HG03064 (cell line): ENCODE measurements at regions not wholly inside any gene's neighbourhood (a gene's known extent, or its start where the extent isn't known, plus 50 kb on each side); places are given as distances from the start of the nearest gene placed in this dataset.

ENCODE experiments used
- ATAC-seq: cut with Tn5 transposase; IDR thresholded peaks from one replicate; pipeline ENCODE4 v1.9.1; 2021; ENCODE audit warnings: low read depth; ENCODE audit not compliant: unreplicated experiment

DNA sequence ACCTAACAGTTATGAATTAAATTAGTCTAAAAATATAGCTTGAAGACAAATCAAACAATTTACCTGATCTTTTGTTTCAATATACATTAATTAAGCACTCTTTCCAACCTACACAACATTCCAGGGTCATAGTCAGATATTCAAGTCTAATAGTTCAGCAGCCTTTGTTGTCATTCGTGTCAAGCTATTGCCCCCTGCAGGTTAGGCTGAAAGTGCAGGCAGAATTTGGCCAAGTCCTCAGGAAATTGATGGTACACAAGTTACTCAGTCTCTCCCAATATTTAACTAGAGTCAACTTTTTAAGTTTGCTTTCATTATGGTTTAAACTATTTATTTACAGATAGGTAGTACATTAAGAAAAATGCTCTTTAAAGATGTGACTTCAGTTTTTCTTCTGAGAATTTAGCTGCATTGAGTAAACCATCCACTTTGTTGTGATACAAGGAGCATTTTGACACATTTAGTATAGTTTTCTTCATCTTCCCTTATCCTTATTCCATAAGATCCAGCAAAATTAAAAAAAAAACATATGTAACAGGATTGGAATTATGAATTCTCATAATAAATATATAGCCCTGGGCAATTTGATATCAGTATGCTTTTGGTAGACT lies 130.3 kb upstream of the DPYD start:
- ATAC-seq, result no peak

DNA sequence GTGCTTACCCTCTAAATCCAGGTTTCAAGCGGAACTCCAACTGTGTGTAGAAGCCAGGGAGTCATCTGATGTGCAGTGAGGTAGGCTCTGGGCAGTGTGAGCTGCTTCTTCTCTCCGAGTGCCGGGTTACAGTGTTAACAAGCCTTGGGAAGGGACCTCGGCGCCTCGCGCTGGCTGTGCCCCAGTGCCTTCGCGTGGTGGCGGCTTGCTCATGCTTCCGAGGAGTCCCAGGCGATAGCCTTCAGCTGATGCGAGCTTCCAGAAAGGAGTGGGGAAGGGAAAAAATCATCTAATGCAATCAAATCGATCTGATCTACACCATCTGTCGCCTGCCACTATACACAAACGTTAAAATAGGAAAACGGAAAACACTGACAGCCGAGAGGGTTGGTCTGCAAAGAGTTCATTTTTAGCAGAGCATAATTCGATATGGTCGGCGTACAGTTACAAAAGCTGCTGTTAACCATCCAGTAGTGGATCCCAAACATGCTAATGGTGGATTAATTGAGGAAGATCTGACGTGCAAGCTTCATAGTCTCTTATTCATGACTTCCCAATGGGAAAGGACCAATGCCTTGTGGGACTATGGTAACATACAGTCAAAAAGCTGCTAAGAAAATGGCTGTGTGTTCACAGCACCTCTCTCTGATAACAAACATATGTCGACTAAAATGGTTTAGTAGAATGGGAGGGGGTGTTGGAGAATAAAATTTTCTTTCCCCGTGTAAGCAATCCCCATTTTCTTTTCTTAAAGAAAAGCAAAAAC lies 128.7 kb upstream of the DPYD start:
- ATAC-seq, result no peak

DNA sequence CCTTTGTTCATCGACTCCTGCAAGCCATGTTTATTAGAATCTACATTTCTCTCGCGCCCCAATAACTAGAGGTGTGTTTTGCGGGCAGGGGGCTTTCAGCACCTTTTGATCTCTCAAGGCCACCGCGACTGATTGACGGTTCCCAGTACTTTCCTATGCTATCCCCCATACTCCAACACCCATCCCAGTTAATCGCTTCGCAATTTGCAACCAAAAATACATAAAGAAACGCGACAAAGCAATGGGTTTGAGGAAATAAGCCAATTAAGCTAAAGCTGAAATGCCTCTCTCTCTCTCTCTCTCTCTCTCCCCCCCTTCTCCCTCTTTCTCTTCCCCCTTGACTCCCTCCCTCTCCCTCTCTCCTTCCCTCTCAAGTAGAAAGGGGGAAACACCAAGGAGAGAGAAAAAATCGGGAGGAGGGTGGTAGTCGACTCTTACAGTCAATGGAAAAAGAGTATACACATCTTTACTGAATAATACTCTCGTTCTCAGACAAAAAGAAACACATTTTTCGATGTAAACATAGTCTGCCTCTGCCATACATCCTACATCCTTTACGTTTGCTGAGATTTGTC lies 128.0 kb upstream of the DPYD start:
- no peak for ATAC-seq

DNA sequence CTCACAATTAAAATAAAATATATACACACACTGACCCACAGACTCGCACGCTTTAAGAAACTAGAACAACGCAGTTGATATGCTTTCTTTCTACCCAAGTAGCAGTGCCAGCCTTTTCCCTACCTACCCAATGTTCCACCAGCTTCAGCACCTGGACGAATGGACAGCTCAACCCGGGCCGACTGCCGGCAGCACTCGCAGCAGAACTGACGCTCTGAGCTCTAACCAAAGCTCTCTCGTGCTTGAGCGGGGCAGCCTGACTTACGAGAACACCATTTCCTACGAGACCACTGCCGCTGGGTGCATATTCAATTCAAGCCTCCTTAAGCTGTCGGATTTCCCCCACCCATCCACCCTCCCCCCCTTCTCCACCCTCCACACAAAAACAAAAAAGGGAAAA lies 127.4 kb upstream of the DPYD start:
- no peak for ATAC-seq

DNA sequence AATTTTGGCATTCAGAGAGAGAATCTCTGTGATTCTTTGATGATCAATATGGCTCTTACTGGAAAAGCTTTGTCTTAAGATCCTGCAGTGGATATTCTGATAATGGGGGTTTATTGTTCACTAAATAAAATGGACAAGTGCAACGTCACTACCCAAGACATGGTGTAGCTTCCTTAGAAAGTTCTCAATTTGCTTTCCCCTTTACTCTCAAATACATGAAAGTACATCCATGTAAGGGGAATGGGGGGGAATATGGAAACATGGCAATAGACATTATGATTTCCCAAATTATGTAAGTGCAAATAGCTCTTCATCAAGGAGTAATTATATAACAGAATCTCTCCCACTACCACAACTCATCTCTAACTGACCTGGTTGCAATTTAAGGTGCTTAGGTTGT lies 126.3 kb upstream of the DPYD start:
- no peak for ATAC-seq

DNA sequence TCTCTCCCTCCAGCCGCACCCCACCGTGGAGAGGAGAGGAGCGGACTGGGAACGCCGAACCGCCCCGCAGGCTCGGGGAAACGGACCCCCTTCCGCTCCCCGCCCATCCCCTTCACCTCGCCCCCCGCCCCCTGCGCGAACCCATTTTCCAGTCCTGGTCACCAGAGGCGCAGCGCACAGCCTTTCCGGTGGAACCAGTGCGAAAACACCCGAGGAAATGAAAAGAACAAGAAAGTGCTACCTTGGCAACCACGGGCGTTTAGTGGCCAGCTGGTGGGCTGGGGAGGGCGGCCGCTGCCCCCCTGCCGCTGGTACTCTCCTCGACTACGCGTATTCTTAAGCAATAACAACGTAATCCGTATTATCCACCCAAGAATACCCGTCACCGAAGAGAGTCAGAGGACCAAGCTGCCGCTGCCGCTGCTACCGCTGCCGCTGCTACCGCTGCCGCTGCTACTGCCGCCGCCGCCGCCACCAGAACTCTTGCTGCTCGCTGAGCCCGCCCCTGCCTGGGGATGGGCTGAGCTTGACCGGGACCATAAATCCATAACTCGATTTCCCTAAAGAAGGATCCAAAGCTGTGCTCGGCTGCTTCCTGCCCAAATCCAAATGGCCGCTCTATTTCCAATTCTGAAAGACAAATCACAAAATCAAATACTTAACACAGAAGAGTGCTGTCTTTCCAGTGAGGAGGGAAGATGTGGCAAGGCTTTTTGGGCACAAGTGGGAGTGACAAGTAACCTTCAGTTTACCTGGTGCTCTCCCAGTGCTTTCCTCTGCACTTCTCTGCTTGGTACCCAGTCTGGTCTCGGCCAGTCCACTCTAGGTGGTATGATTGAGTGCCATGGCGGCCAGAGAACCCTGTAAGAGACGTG lies 125.2 kb upstream of the DPYD start:
- no peak for ATAC-seq

DNA sequence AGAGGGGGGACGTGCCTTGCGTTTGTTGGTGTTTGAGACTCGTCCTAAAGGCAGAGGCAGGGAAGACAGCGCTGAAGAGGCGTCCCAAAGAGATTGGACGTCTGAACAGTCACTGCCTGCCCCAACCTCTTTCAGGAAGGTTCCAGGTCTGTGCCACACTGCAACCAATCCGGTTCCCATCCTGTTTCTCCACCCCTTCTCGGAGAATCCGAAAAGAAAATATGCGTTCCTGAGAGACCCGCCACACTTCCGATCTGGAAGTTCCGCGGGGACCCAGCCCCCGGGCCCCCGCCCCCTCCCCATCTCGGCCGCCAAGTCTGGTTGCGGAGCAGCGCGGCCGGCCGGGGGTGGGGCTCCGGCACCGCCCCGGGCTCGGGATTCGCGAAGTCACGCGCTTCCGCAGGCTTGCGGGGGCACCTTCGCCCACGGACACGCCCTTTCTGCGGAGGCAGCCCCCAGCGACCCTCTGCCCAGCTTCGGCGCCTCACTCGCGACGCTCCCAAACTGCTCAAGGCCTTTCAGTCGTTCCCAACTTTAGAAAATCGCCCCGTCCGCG lies 124.5 kb upstream of the DPYD start:
- no peak for ATAC-seq

DNA sequence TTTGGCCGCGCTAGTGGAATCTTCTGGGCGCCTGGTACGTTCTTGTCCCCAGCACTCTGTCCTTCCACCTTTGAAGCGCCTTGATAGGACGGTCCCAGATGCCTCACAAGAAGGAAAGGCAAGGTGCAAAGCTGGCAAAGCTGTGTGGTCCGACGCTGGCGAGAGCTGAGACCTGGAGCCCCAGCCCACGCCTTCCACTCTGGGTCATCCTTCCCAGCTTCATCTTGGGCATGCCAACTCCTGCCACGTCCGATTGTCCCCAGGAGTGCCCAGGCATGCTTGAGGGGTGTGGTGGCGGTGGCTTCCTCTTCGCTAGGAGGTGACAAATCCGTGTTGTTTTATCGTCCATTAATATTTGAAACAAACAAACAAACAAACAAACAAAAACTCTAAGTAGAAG lies 123.9 kb upstream of the DPYD start:
- ATAC-seq, result no peak

DNA sequence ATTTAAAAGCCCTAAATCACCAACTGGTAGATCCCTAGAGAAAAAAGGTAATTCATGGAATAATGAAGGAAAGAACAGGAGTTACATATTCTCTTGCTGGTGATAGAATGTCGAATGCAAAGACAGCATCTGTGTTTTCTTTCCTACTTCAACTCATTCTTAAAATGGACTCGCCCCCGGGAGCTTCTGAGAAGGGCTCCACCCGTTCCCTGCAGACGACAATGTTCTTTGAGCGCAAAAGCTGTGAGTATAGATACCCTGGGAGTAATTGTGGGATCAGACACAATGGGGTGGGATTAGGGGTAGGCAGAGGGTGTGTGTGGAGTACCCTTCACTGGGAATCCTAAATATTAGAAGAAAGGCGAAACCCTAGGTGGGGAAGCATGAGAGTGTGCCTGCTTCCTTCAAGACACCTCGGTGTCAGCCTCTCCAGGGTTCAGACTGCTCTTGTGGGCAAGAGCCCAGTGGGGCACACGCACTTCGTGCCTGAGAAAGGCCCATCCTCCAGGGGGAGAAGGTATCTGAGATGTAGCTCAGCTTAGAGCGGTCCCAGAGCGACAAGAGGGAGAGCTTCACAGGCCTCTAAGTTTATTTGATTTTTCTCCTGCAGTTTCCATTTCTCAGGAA lies 123.3 kb upstream of the DPYD start:
- no peak for ATAC-seq

DNA sequence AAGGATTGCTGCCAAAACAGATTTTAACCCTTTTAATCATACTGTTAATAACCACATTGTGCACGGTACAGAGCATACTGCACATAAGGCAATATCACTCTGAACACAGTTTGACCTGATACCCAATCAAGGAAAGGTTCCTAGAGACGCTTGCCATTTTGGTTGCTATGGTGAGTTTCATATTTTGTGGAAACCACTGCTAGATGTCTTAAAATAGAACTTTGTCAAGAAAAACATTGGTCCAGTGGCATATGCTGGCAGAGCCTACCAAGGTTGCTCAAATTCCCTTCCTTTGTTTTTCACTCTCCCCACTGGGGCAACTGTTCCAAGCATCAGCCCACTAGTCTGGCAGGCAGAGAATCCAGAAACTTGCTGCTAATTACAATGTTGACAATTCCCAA lies 114.8 kb upstream of the DPYD start:
- ATAC-seq, result no peak

DNA sequence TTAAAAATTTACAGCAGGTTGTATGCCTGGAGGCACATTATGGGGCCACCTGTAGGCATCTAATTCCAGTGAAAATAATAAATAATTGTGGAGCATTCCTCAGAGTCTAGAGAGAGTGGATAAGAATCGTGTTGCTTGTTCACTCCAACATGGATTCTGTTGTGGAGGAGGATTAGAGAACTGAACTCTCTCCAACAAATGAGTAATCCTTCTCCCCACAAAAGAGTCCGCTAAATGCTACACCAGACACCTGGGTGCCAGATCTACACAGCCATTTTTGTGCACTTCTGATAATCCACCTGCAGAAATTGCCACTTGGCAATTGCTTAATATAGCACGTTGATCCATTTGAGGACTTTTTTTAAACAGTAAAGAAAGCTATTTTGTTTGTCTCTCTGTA lies 113.7 kb upstream of the DPYD start:
- ATAC-seq, result no peak

DNA sequence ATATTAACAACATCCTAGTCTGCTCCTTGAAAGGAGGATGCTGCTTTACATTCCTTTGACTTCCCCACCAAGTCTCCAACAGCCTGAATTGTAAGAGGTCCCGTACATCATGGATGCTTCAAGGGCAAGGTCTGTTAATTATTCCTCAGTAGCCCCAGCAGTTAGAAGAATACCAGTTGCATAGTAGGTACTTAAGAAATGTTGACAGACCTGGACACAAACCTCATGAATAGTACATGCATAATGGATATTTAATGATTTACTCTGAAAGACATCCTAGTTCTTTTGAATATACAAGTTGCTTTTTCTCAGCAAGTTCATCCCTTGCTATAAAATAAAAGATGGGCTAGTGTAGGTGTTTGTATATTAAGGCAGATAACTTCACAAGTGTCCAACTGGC lies 112.1 kb upstream of the DPYD start:
- ATAC-seq, result no peak

DNA sequence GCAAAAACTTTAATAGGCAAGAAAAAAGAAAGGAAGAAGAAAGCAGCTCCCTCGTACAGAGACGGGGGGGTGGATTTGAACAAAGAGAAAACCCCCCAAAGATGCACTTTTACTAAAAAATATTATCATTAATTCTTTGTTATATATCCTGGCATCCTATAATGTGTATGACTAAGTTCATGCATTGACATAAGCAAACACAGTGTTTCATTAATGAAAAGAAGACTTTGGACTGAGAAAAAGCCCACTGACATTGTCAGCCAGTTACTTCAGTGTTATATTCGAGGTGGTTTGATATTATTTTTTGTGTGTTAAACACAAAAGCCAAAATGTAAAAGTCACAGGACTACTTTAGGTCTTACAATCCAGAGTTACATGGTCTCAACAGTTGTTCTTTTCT lies 110.1 kb upstream of the DPYD start:
- no peak for ATAC-seq

DNA sequence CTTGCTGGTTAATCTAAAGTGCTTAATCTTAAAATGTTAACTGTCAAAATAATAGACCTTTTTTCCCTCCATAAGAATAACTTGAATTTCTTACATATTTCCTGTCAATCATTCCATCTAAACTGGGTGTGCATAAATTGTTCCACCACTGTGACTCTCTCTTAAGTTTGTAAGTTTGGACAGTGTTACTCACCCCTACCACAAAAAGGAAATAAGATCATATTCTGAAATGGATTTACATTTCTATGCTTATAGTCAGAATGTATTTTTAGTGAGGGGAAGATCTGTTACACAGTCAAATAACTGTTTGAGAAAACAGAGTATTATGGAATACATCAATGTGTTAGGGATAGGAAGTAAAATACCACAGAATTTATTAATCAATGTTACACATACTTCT lies 109.6 kb upstream of the DPYD start:
- no peak for ATAC-seq

DNA sequence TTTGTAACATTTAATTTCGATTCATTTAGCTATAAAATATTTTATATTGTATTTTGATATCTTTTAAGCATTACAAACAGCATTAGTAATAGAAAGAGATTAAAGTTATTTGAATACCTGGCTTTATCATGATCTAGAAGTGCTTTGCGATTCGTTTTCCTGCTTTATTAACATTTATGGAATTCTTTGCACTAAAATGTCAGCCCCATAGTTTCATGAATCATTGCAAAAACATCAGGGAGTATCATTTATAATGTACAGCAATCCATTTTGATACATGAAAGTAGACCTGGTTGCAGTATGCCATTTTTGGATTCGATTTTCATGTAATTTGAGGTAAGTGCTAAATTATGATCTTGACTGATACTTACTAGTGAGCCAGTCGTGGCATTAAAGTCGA lies 108.0 kb upstream of the DPYD start:
- ATAC-seq, result no peak

DNA sequence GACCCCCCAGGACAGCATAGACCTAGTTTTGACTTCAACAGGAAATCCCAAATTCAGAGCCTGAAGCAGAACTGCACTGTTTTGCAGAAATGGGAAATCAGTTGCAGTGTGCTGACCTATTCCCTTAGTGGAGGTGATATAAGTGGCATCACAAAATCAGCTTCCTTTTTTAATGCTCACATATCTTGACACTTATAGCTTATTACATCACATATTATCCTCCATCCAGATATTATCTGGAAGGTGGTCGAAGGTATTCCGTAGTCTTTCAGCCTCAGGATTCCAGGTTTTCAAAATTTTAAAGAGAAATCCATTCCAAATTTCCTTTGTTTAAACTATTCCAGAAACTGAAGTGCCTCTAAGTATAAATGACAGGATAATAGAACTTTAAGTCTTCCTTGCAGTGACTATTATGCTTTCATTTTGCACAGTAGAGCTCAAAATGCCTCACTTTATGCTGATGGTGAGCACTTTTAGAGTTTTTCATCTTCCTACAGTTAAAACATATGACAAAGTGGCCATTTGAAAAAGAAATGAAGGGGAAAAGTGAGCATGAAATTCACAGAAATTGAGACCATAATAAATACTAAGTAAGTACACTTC lies 106.4 kb upstream of the DPYD start:
- ATAC-seq, result no peak

DNA sequence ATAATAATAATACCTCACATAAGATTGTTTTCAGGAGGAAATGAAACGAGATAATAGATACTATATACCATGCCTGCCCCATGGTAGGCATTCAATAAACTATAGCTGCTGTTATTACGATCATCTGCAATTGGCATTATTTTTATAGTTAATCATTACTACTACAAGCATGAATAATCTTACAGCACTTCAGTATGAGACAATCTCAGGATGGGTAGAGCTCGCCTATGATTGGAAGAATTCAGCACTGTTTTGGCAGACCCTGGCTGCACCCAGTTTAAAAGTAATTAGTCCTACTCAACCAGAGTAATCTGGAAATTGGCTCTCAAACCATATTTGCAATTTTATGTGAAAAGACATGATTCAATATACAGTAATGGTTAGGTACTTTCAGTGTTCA lies 105.0 kb upstream of the DPYD start:
- ATAC-seq, result no peak

DNA sequence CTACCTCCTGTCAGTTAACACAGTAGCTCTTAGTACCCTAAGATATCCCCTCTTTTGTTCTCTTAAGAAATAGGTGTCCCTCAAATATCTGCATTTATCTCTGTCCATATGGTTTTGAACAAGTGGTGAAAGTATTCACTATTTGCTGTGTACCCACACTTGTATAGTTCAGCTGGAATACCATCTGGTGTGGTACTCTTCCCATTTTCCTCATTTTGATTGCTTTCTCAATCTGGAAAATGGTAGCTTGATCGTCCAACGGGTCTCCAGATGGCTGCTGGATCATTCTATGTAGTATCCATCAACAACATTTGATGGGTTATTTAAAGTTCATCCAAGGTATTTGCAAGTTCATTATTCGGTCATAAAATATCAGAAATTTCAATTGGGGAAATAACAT lies 100.3 kb upstream of the DPYD start:
- no peak for ATAC-seq

DNA sequence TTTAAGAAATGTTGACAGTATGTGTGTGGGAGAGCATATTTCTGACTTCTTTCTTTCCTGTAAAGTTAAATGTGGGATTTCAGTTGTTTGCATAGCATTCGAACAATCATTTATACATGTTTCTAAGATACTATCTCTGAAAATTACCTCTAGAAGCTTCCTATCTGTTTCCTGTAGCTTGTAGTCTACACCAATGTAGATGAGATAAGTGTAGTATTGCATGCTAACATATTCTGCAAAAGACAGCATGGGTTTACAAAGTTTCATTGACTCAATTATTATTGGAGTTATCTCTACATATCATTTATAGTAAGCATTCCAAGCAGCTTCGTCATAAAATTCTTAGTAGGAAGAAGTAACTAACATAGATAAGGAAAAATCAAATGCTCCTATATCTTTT lies 98.9 kb upstream of the DPYD start:
- no peak for ATAC-seq

DNA sequence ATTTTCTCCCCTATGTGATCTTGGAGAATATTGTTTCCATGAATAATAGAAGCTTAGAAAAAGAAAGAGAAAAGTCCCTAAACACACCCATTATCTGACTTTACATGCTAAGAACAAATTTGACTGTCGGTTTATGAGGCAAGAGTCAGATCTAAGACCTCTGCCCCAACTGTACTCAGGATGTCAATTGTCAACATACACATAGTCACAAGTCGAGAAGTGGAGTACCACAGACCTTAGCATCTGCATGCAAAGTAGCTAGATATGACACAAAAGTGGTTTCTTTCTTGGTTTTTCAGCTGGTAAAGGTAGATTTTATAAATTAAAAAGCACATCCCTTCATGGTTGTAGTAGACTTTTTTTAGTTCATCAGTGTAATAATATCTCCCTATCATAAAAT lies 97.2 kb upstream of the DPYD start:
- ATAC-seq, result no peak
